ENCODE measurements at regions not wholly inside any gene's neighbourhood (a gene's known extent, or its start where the extent isn't known, plus 50 kb on each side); places are given as distances from the start of the nearest gene placed in this dataset.

DNA sequence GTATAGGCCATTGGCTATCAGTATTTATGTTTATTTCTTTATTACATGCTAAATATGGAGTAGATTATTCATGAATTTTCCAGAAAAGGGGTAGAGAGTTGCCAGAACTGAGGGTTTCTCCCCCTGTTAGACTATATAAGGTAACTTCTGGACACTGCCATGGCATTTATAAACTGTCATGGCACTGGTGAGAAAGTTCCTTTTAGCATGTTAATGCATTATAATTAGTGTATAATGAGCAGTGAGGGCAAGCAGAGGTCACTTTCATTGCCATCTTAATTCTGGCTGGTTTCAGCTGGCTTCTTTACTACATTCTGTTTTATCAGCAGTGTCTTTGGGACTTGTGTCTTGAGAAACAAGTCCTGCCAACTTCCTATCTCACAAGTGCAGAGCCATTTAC, 220.0 kb upstream of the CNR1 start:
- H3K4me1 ChIP-seq = no peaks in the 10 kb centered on the region
- H3K4me3 ChIP-seq = no peak overlapping the region
- TF ChIP-seq, protein P1, sequence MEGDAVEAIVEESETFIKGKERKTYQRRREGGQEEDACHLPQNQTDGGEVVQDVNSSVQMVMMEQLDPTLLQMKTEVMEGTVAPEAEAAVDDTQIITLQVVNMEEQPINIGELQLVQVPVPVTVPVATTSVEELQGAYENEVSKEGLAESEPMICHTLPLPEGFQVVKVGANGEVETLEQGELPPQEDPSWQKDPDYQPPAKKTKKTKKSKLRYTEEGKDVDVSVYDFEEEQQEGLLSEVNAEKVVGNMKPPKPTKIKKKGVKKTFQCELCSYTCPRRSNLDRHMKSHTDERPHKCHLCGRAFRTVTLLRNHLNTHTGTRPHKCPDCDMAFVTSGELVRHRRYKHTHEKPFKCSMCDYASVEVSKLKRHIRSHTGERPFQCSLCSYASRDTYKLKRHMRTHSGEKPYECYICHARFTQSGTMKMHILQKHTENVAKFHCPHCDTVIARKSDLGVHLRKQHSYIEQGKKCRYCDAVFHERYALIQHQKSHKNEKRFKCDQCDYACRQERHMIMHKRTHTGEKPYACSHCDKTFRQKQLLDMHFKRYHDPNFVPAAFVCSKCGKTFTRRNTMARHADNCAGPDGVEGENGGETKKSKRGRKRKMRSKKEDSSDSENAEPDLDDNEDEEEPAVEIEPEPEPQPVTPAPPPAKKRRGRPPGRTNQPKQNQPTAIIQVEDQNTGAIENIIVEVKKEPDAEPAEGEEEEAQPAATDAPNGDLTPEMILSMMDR (IDR thresholded peaks at IDR 0.05) = no peak
- TF ChIP-seq POLR2A (IDR thresholded peaks at IDR 0.05) = no peak
- H3K27ac ChIP-seq = no peak overlapping the region
- no peaks in the 10 kb centered on the region for H3K9me3 ChIP-seq
- DNase-seq = no peak
- intact Hi-C loops (cut with DNase I) = no loop called here
- no peaks in the 10 kb centered on the region for H3K36me3 ChIP-seq
- H3K27me3 ChIP-seq = no peaks in the 10 kb centered on the region

DNA sequence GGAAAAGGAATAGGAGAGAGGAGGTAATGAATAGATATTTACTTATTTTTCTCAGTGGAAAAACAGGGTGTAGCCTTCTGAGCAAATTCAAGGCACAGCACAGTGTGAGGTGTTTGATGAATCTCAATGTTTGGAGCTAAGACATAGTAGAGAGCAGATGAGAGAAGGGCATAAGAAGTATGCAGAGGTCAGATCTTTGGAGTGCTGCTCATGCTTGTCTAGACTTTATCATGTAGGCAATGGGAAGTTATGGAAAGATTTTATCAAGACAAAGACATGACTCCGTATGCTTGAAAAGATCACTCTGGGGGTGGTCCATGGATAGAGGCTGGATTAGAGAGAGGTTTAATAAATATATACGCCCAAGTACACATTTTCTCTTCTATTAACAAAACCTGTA, 217.0 kb upstream of the CNR1 start:
- WGBS, 2 donors = 78 to 85% methylated on average over 2 of the region's 2 CpGs
- no peaks in the 10 kb centered on the region for H3K27me3 ChIP-seq
- intact Hi-C loops (cut with DNase I) = no loop called here
- no peaks in the 10 kb centered on the region for H3K9me3 ChIP-seq
- no peak for DNase-seq
- H3K36me3 ChIP-seq = no peaks in the 10 kb centered on the region
- no peak overlapping the region for H3K4me3 ChIP-seq
- H3K27ac ChIP-seq = no peak overlapping the region
- TF ChIP-seq, protein P1 (IDR thresholded peaks at IDR 0.05) = no peak
- TF ChIP-seq POLR2A (IDR thresholded peaks at IDR 0.05) = no peak
- H3K4me1 ChIP-seq = peaks cover 0 to 16% (median 3%) of the 10 kb centered on the region in 3 donors

DNA sequence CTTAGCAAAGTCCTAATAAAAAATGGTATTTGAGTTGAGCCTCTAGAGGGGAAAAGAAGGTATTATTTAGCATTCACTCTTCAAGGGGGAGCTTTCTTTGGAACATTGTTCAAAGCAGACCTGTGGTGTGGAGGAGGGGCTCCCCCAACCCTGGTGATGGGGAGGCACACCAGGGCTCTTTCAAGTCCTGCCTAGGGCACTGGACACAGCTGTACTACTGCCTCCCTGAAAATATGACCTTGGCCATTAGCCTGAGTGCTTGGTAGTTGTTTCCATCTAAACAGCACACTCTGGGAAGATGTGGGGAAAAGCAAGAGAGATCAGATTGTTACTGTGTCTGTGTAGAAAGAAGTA, 215.1 kb upstream of the CNR1 start:
- Histone ChIP-seq H3K4me3 (no peak overlapping the region), H3K27ac (peak overlapping the region in 1 of 4 donors; percentile 6), H3K27me3 (no peaks in the 10 kb centered on the region), H3K36me3 (no peaks in the 10 kb centered on the region), H3K4me1 (peaks cover 0 to 16% (median 3%) of the 10 kb centered on the region in 3 donors), H3K9me3 (no peaks in the 10 kb centered on the region)
- DNase-seq = no peak
- no peak for TF ChIP-seq POLR2A (IDR thresholded peaks at IDR 0.05)
- intact Hi-C loops (cut with DNase I) = no loop called here

- DNase-seq = no peak
Observed at GRCh38 chr6:88380618-88381288, 214.6 kb upstream of the CNR1 start.

DNA sequence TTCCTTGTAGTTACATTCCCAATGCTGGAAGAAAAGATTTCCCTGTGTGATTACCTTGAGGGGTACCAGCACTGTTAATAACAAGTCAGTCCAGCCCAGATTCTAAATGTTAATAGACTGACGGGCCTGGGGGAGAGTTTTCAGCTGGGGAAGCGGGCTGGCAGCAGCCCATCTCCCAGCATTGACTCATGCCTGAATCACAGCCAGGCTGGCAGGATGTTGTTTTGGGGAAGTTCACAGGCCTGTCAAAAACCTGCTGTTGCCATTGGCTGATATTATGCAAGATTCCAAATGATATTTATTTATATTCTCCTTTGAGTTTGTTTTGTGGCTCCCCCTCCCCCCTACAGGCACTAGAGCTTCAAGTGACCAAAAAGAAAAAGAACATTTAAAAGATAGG, 213.9 kb upstream of the CNR1 start:
- Histone ChIP-seq H3K36me3 (no peaks in the 10 kb centered on the region), H3K9me3 (no peaks in the 10 kb centered on the region), H3K4me1 (peaks cover 0 to 16% (median 3%) of the 10 kb centered on the region in 3 donors), H3K27me3 (no peaks in the 10 kb centered on the region), H3K4me3 (no peak overlapping the region), H3K27ac (peak overlapping the region in 1 of 4 donors; percentile 35)
- intact Hi-C loops (cut with DNase I) = no loop called here
- TF ChIP-seq POLR2A (IDR thresholded peaks at IDR 0.05) = no peak
- TF ChIP-seq, protein P1 (IDR thresholded peaks at IDR 0.05) = no peak
- WGBS, 2 donors = 5 to 6% methylated on average over 2 of the region's 2 CpGs
- DNase-seq = no peak

More at GRCh38 chr6:88380618-88381288, 214.6 kb upstream of the CNR1 start:
- Histone ChIP-seq H3K4me3 (no peak overlapping the region), H3K27ac (peak overlapping the region in 1 of 4 donors; percentile 6), H3K36me3 (no peaks in the 10 kb centered on the region), H3K9me3 (no peaks in the 10 kb centered on the region), H3K27me3 (no peaks in the 10 kb centered on the region), H3K4me1 (peaks cover 0 to 16% (median 3%) of the 10 kb centered on the region in 3 donors)
- intact Hi-C loops (cut with DNase I) = no loop called here
- 46 to 49% methylated on average over 4 of the region's 4 CpGs for WGBS, 2 donors
- TF ChIP-seq, protein P1 (IDR thresholded peaks at IDR 0.05) = no peak
- no peak for TF ChIP-seq POLR2A (IDR thresholded peaks at IDR 0.05)

DNA sequence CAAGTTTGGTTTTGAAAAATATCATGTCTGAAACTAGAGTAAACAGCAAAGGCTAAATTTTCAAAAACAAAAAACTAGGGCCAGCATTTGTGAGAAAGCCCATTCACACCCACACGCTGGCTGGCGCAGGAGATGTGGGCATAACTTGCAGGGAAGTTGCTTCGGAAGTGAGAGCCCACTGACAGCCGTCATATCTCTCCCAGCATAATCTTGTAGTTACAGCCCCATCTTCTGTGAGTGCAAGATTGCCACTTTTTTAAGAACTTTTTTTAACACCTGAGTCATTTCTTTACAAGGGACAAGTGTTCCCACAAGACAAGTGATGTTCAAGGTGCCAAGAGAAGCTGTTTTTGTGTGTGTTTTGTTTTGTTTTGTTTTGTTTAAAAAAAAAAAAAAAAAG, 212.5 kb upstream of the CNR1 start:
- no peak for DNase-seq
- no peak overlapping the region for H3K4me3 ChIP-seq
- peaks cover 0 to 16% (median 3%) of the 10 kb centered on the region in 3 donors for H3K4me1 ChIP-seq
- intact Hi-C loops (cut with DNase I) = no loop called here
- H3K9me3 ChIP-seq = no peaks in the 10 kb centered on the region
- no peaks in the 10 kb centered on the region for H3K36me3 ChIP-seq
- no peak overlapping the region for H3K27ac ChIP-seq
- WGBS, 2 donors = 87 to 93% methylated on average over 4 of the region's 4 CpGs
- TF ChIP-seq, protein P1 (IDR thresholded peaks at IDR 0.05) = no peak
- TF ChIP-seq POLR2A (IDR thresholded peaks at IDR 0.05) = no peak
- no peaks in the 10 kb centered on the region for H3K27me3 ChIP-seq
